Spinal cord (tissue), 9 donors: ENCODE measurements at regions not wholly inside any gene's neighbourhood (a gene's known extent, or its start where the extent isn't known, plus 50 kb on each side); places are given as distances from the start of the nearest gene placed in this dataset.
"Not testable (repeated sequence)": the region's sequence is repeated elsewhere in the genome, so short reads cannot be mapped to it uniquely, and the experiment has no call there.

ENCODE experiments used
- DNase-seq, 6 donors: peaks; one replicate each; pipeline versions ENCODE4 v3.0.0 to v3.0.0-alpha.2; 2013 to 2015; ENCODE audit warnings: low spot score in 6 of 6, low read depth in 4 of 6
- H3K27ac ChIP-seq: one replicate; pipeline ENCODE4 v1.5.1; 2013; ENCODE audit warnings: low read depth, low read length, control low read depth
- H3K27me3 ChIP-seq: one replicate; pipeline ENCODE4 v1.6.1; 2013; ENCODE audit warnings: low read length; ENCODE audit not compliant: control insufficient read depth, insufficient read depth
- H3K36me3 ChIP-seq: one replicate; pipeline ENCODE4 v1.6.1; 2013; ENCODE audit warnings: low read length; ENCODE audit not compliant: control insufficient read depth, insufficient read depth
- H3K4me1 ChIP-seq: one replicate; pipeline ENCODE4 v1.6.1; 2013; ENCODE audit warnings: low read length; ENCODE audit not compliant: control insufficient read depth, insufficient read depth
- H3K4me3 ChIP-seq: one replicate; pipeline ENCODE4 v1.5.1; 2013; ENCODE audit warnings: low read depth, low read length, control low read depth
- H3K9me3 ChIP-seq: one replicate; pipeline ENCODE4 v1.6.1; 2013; ENCODE audit warnings: low read length; ENCODE audit not compliant: control insufficient read depth, insufficient read depth
- WGBS: methylation state at CpG from one replicate; pipeline ENCODE4 v1.1.5; 2013; ENCODE audit warnings: missing lambda C conversion rate; ENCODE audit not compliant: insufficient coverage; 5-methylcytosine and 5-hydroxymethylcytosine counted together
- donor health status: healthy.

DNA sequence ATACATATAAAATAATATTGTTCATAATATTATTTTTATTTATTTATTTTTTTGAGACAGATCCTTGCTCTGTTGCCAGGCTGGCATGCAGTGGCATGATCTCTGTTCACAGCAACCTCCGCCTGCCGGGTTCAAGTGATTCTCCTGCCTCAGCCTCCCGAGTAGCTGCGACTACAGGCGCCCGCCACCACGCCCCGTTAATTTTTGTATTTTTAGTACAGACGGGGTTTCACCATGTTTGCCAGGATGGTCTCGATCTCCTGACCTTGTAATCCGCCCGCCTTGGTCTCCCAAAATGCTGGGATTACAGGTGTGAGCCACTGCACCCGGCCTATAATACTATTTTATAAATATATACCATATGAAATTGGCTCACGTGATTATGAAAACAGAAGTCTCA lies 832.4 kb upstream of the TPTE start:
- DNase-seq, H3K4me1 ChIP-seq, H3K9me3 ChIP-seq, H3K4me3 ChIP-seq, H3K36me3 ChIP-seq, H3K27ac ChIP-seq, H3K27me3 ChIP-seq: not testable (repeated sequence)
- WGBS: no CpG with 5 or more reads among the region's 14 CpGs

DNA sequence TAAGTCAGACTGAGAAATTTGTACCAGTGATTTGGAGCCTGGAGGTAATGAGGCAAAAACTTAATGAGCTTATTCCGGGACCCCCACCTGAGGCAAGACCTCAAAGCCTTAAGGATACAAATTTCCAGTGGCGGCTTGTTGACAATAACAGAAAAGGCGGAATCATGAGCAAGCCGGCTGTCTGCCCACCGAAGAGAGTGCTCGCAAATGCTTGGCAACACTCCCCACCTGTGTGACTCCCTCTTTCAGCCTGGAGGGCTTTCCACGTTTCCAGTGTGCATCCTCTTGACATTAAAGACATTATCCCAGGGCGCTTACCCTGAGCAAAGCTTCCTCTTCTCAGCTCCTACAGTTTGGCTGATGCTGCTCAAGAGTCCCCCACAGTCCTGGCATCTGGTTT lies 830.4 kb upstream of the TPTE start:
- H3K4me3 ChIP-seq, H3K9me3 ChIP-seq, DNase-seq, H3K27me3 ChIP-seq, H3K36me3 ChIP-seq, H3K4me1 ChIP-seq, H3K27ac ChIP-seq: not testable (repeated sequence)
- no CpG with 5 or more reads among the region's 8 CpGs for WGBS

DNA sequence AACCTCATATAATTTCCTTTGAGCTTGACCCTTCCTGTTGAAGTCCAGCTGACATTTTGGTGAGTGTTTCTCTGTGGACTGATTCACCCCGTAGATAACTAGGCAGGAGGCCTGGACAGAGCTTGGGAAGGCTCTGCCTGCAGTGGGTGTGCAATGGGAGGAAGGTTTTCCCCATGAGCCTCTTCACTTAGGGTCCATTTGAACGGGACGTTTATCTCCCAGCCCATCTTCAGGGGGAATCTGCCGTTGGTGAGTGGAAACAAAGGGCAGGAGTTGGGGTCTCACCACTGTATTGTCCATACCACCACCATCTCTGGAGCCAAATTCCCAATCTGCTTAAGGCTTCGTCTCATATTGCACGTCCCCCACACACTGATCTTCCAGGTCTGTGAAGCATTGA lies 825.6 kb upstream of the TPTE start:
- not testable (repeated sequence) for H3K9me3 ChIP-seq, H3K27me3 ChIP-seq, H3K27ac ChIP-seq, H3K36me3 ChIP-seq, DNase-seq, H3K4me3 ChIP-seq, H3K4me1 ChIP-seq
- WGBS: 54% methylated on average over 4 of the region's 6 CpGs

DNA sequence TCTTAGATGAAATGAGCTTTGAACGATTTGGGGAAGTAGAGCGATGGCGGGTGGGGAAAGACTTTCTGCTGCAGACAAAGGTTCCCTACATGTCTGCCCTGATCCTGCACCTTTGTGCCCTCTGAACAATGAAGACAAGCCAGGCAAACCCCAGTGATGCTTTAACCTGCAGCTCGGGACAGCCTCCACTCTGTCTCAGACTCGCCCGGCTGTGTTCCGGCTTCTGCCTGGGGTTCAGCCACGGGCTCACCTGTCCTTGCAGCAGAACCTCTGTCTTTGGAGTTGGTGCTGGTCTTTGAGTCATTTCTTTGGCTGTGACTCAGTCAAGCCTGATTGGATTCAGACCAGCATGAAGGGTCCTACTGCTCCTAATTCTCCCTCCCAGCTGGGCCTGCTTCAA lies 823.6 kb upstream of the TPTE start:
- not testable (repeated sequence) for H3K27ac ChIP-seq, H3K36me3 ChIP-seq, H3K9me3 ChIP-seq, H3K4me1 ChIP-seq, H3K4me3 ChIP-seq, H3K27me3 ChIP-seq, DNase-seq
- WGBS: no CpG with 5 or more reads among the region's 8 CpGs

DNA sequence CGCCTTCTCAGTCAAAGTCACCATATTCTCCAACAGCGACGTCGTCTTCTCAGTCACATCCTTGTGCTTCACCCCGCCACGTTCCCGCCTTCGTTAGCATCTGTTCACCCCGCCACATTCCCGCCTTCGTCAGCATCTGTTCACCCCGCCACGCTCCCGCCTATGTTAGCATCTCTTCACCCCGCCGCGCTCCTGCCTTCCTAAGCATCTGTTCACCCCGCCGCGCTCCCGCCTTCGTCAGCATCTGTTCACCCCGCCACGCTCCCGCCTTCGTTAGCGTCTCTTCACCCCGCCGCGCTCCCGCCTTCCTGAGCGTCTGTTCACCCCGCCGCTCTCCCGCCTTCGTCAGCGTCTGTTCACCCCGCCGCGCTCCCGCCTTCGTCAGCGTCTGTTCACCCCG lies 816.4 kb upstream of the TPTE start:
- not testable (repeated sequence) for DNase-seq, H3K27me3 ChIP-seq, H3K9me3 ChIP-seq, H3K4me3 ChIP-seq, H3K27ac ChIP-seq, H3K4me1 ChIP-seq, H3K36me3 ChIP-seq
- 68% methylated on average over 30 of the region's 44 CpGs for WGBS

DNA sequence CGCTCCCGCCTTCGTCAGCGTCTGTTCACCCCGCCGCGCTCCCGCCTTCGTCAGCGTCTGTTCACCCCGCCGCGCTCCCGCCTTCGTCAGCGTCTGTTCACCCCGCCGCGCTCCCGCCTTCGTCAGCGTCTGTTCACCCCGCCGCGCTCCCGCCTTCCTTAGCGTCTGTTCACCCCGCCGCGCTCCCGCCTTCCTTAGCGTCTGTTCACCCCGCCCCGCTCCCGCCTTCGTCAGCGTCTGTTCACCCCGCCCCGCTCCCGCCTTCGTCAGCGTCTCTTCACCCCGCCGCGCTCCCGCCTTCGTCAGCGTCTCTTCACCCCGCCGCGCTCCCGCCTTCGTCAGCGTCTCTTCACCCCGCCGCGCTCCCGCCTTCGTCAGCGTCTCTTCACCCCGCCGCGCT lies 815.9 kb upstream of the TPTE start:
- H3K27ac ChIP-seq, H3K27me3 ChIP-seq, DNase-seq, H3K9me3 ChIP-seq, H3K4me3 ChIP-seq, H3K36me3 ChIP-seq, H3K4me1 ChIP-seq: not testable (repeated sequence)
- WGBS: 73% methylated on average over 17 of the region's 63 CpGs

DNA sequence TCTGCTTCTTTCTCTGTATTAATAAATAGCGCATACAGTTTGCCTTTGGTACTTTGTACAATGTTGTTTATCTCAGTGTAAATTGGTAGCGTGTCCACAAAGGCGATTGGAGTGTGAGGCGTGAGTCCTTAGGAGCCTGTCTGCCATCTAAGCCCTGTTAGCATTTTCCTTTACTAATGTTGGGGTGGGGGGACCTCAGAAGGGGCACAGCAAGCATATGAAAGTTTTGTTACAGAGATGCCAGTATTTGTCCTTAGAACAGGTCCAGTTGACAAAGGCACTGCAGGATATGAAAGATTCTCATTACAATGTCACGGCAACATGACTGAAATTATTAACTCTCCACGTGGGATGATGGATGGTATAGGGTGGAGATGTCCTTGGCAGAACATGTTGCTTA lies 796.8 kb upstream of the TPTE start:
- H3K9me3 ChIP-seq: peaks cover 14% of the 10 kb centered on the region

DNA sequence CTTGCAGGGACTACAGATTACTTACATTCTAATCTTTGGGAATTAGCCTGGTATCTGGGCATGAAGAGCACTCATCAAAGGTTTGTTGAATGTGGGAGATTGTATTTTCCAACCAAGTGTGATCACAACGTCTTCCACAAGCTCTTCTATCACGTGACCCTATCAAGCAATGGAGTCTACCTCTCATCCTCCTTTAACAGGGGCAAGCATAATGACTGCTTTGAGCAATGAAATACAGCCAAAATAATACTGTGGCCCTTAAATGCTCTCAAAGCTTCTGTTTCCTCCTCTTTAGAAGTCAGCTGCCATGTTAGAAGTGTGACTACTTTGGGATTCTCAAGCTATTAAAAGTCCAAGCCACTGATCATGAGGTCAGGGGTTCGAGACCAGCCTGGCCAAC lies 794.2 kb upstream of the TPTE start:
- 27% methylated on average over 3 of the region's 3 CpGs for WGBS
- not testable (repeated sequence) for H3K27ac ChIP-seq, H3K4me1 ChIP-seq, DNase-seq, H3K27me3 ChIP-seq, H3K4me3 ChIP-seq, H3K36me3 ChIP-seq
- peaks cover 13% of the 10 kb centered on the region for H3K9me3 ChIP-seq

More for the DNA sequence above, 796.8 kb upstream of the TPTE start:
- not testable (repeated sequence) for H3K4me3 ChIP-seq, H3K27ac ChIP-seq, H3K4me1 ChIP-seq, H3K36me3 ChIP-seq, H3K27me3 ChIP-seq, DNase-seq
- WGBS: 86% methylated on average over 1 of the region's 6 CpGs

DNA sequence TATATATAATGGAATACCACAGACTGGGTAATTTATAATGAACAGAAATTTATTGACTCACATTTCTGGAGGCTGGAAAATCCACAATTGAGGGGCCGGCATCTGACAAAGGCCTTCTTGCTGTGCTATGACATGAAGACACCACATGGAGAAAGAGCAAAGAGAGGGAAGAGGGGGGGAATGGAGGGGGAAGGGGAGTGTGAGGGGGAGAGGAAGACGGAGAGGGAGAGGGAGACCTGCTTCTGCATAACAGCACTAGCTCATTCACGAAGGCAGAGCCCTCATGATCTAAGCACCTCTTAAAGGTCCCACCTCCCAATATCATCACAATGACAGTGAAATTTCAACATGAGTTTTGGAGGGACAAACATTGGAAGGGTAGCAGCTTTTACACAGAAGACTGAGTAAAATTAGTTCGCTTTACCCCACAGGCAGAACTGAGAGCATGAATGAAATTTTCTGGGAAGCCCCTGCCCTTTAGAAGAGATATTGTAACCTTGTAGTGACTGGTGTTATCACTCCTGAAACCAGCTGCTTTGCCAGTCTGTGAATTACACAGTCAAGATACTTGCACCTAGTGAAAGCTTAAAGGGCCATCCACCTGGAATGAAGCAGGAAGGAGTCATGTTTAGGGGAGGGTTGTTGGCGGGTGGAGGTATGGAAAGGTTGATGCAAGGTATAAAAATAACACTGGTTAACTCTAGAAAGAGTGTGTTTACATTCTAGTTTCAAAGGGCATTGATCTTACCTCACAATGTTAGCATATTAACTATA lies 793.0 kb upstream of the TPTE start:
- not testable (repeated sequence) for H3K36me3 ChIP-seq, DNase-seq, H3K4me1 ChIP-seq, H3K27ac ChIP-seq, H3K4me3 ChIP-seq, H3K27me3 ChIP-seq
- 69% methylated on average over 2 of the region's 5 CpGs for WGBS
- H3K9me3 ChIP-seq: peaks cover 13% of the 10 kb centered on the region

DNA sequence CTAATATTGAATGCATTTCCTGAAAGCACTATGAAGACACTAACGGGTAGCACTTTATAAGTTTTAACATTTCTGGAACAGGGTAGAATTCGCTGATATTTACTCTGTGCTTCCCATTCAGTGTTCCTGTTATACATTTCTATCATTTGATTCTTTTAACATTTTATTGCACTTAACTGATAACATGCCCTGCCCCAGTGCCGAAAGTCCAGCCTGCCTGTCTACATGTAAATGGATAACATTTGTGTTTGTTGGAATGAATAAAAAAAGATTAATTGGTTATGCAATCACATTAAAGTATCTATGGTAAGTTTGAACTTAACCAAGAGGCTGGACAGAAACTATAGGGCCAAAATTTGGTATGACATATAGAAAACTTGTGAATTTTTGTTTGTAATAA lies 790.5 kb upstream of the TPTE start:
- H3K36me3 ChIP-seq: no peaks in the 10 kb centered on the region
- H3K4me3 ChIP-seq: no peak overlapping the region
- 67% methylated on average over 3 of the region's 3 CpGs for WGBS
- no peak overlapping the region for H3K27ac ChIP-seq
- peaks cover 12% of the 10 kb centered on the region for H3K9me3 ChIP-seq
- H3K4me1 ChIP-seq: no peaks in the 10 kb centered on the region
- H3K27me3 ChIP-seq: no peaks in the 10 kb centered on the region
- no peak for DNase-seq
